Stomach (tissue), 8 donors: ENCODE measurements at regions not wholly inside any gene's neighbourhood (a gene's known extent, or its start where the extent isn't known, plus 50 kb on each side); places are given as distances from the start of the nearest gene placed in this dataset.

ENCODE experiments used
- DNase-seq, 2 donors: peaks; one replicate each; pipeline versions ENCODE4 v3.0.0 to v3.0.0-alpha.2; 2013 to 2019
- H3K27ac ChIP-seq, 5 donors: fragments of 200-600 bp in 4 of 5; sonication (generic) in 4 of 5; one replicate each; pipeline ENCODE4 v1.5.1; 2013 to 2019; ENCODE audit warnings: mild to moderate bottlenecking in 1 of 5, moderate library complexity in 1 of 5
- H3K27me3 ChIP-seq, 3 donors: fragments of 200-600 bp; sonication (generic); one replicate each; pipeline ENCODE4 v1.5.1; 2017 to 2019; ENCODE audit warnings: mixed run types in 1 of 3
- H3K36me3 ChIP-seq, 4 donors: fragments of 200-600 bp; sonication (generic); 1 replicate in 3 of 4; 2 replicates in 1 of 4; pipeline ENCODE4 v1.5.1; 2016 to 2019
- H3K4me1 ChIP-seq, 4 donors: fragments of 200-600 bp; sonication (generic); one replicate each; pipeline ENCODE4 v1.5.1; 2016 to 2019
- H3K4me3 ChIP-seq, 4 donors: fragments of 200-600 bp; sonication (generic) in 3 of 4; one replicate each; pipeline ENCODE4 v1.5.1; 2016 to 2019; ENCODE audit warnings: mild to moderate bottlenecking in 1 of 4
- H3K9me3 ChIP-seq, 4 donors: fragments of 200-600 bp; sonication (generic); one replicate each; pipeline ENCODE4 v1.5.1; 2016 to 2019
- CTCF ChIP-seq, 7 experiments: fragments of 450-650 bp in 4 of 7; fragments of 200-600 bp in 3 of 7; sonication (generic) in 3 of 7; IDR thresholded peaks; one replicate each; pipeline ENCODE4 v1.5.1; 2016 to 2019; ENCODE audit warnings: antibody characterized with exemption in 7 of 7, control low read depth in 2 of 7, mild to moderate bottlenecking in 1 of 7
- EP300 ChIP-seq: sonication (generic); formaldehyde crosslinking; IDR thresholded peaks from one replicate; pipeline ENCODE4 v1.6.1; 2017; ENCODE audit warnings: antibody characterized with exemption
- POLR2A ChIP-seq, 4 donors: fragments of 450-650 bp; IDR thresholded peaks; one replicate each; pipeline ENCODE4 v1.6.1; 2016; ENCODE audit warnings: antibody characterized with exemption in 4 of 4, control low read depth in 2 of 4, mild to moderate bottlenecking in 1 of 4, moderate library complexity in 1 of 4
- POLR2AphosphoS5 ChIP-seq, 3 donors: sonication (generic); formaldehyde crosslinking; IDR thresholded peaks; one replicate each; pipeline ENCODE4 v1.6.1; 2016; ENCODE audit warnings: antibody characterized with exemption in 3 of 3
- WGBS, 5 donors: extraction: QIAGEN DNeasy Blood & Tissue Kit in 3 of 5; methylation state at CpG; one replicate each; pipeline versions ENCODE4 v1.1.5 to v1.1.7; 2013 to 2018; 5-methylcytosine and 5-hydroxymethylcytosine counted together
- intact Hi-C: fragments of 100-400 bp; cut with DNase I; formaldehyde crosslinking; loops from one replicate; pipeline ENCODE4 v1.15.1; 2023; ENCODE audit warnings: low total_unique reads
- donor health status: healthy with polysubstance abuse.
- donor health status: Bipolar disorder and iron deficiency.
- donor health status: healthy.

GRCh38 chr2:18401471-18401870, 159.0 kb downstream of the RDH14 start:
- intact Hi-C loops = no loop called here
- Histone ChIP-seq H3K27ac (no peak overlapping the region), H3K27me3 (no peaks in the 10 kb centered on the region), H3K9me3 (no peaks in the 10 kb centered on the region), H3K4me1 (no peaks in the 10 kb centered on the region), H3K4me3 (no peak overlapping the region), H3K36me3 (no peaks in the 10 kb centered on the region)
- TF ChIP-seq POLR2AphosphoS5 (IDR thresholded peaks at IDR 0.05) = no peak
- TF ChIP-seq POLR2A (IDR thresholded peaks at IDR 0.05) = no peak
- TF ChIP-seq CTCF (IDR thresholded peaks at IDR 0.05) = no peak
- TF ChIP-seq EP300 = no peak
- WGBS, 5 donors = 43 to 58% (median 50%) methylated on average over 4 of the region's 4 CpGs
- no peak for DNase-seq

- H3K27me3 ChIP-seq = no peaks in the 10 kb centered on the region
- H3K36me3 ChIP-seq = no peaks in the 10 kb centered on the region
- H3K4me1 ChIP-seq = no peaks in the 10 kb centered on the region
- no peak overlapping the region for H3K4me3 ChIP-seq
- TF ChIP-seq POLR2AphosphoS5 (IDR thresholded peaks at IDR 0.05) (no peak), EP300 (no peak), POLR2A (IDR thresholded peaks at IDR 0.05) (no peak), CTCF (IDR thresholded peaks at IDR 0.05) (no peak)
- no peak overlapping the region for H3K27ac ChIP-seq
- 87 to 91% (median 88%) methylated on average over 5 of the region's 5 CpGs for WGBS, 5 donors
- intact Hi-C loops = no loop called here
- no peak for DNase-seq
- H3K9me3 ChIP-seq = no peaks in the 10 kb centered on the region
Observed at GRCh38 chr2:18399601-18400000, 160.9 kb downstream of the RDH14 start.

- WGBS, 5 donors = 84 to 97% (median 97%) methylated on average over 1 of the region's 1 CpG
- intact Hi-C loops = no loop called here
Observed at GRCh38 chr2:18398833-18399232, 161.6 kb downstream of the RDH14 start.

GRCh38 chr2:18396329-18397010, 164.0 kb downstream of the RDH14 start:
- Histone ChIP-seq H3K27ac (no peak overlapping the region), H3K27me3 (no peaks in the 10 kb centered on the region), H3K36me3 (no peaks in the 10 kb centered on the region), H3K9me3 (no peaks in the 10 kb centered on the region), H3K4me1 (no peaks in the 10 kb centered on the region), H3K4me3 (no peak overlapping the region)
- WGBS, 5 donors = 59 to 71% (median 62%) methylated on average over 9 of the region's 9 CpGs
- TF ChIP-seq POLR2AphosphoS5 (IDR thresholded peaks at IDR 0.05) (no peak), CTCF (IDR thresholded peaks at IDR 0.05) (no peak), EP300 (no peak), POLR2A (IDR thresholded peaks at IDR 0.05) (no peak)
- intact Hi-C loops = no loop called here
- DNase-seq = peak in 1 of 2 donors; percentile 21

More at GRCh38 chr2:18398833-18399232, 161.6 kb downstream of the RDH14 start:
- Histone ChIP-seq H3K4me1 (no peaks in the 10 kb centered on the region), H3K36me3 (no peaks in the 10 kb centered on the region), H3K27me3 (no peaks in the 10 kb centered on the region), H3K9me3 (no peaks in the 10 kb centered on the region), H3K4me3 (no peak overlapping the region), H3K27ac (no peak overlapping the region)
- TF ChIP-seq POLR2AphosphoS5 (IDR thresholded peaks at IDR 0.05) (no peak), EP300 (no peak), CTCF (IDR thresholded peaks at IDR 0.05) (no peak), POLR2A (IDR thresholded peaks at IDR 0.05) (no peak)
- no peak for DNase-seq
